ELF-1 (cell line): ENCODE measurements at regions not wholly inside any gene's neighbourhood (a gene's known extent, or its start where the extent isn't known, plus 50 kb on each side); places are given as distances from the start of the nearest gene placed in this dataset.
"Not testable (repeated sequence)": the region's sequence is repeated elsewhere in the genome, so short reads cannot be mapped to it uniquely, and the experiment has no call there.

ENCODE experiments used
- DNase-seq: peaks from one replicate; pipeline ENCODE4 v3.0.0-alpha.2; 2016; ENCODE audit warnings: low read depth, low spot score

DNA sequence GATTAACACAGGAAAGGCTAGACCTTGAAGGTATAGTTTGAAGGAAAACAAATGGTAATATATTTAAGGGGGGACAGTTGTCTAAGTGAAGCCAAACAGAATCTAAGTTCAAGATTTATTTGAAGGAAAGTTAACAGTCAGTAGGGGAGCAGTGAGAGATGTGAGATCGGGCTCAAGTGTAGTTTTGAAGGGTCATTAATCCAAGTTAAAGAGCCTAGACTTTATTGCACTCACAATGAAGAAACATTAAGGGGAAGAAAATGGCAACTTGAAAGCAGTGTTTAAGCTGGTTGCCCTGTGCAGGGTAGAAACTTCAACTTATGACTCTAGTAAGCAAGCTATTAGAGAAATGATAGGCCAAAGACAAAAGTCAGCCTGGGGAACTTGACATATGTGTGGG lies 1952.2 kb downstream of the PCDH7 start:
- DNase-seq, result no peak

DNA sequence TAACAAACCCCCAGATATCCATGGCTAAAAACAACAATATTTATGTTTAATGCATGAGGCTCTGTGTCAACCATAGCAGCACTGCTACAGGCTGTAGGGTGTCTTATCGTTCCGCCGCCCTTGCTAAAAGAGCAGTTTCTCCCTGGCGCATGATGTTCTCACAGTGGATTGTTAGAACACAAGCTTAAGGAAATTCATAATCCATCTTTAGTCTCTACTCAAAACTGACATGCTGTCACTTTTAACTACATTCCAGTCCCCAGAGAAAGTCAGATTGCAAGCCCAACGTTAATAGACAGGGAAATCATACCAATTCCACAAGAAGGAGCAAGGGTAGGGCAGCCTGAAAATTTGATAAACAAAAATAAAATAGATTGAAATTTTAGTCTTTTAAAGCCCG lies 1960.8 kb downstream of the PCDH7 start:
- DNase-seq, result no peak

DNA sequence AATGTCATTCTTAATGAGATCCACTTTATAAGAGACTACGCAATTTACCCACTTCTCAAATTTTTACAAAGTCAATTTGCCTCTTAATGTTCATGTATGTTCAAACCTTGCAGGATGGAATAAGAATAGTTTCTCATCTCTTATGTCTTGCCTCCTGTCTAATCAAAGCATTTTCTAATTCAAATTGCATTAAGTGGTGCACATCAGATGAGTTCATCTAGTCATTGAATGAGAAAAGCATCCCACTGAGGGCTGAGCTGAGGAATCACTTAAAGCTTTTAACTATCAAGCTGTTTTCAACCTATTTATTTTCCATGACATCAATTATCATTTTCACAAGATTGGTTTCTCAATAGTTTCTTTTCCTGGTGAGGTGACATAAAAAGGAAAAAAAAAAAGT lies 1964.0 kb downstream of the PCDH7 start:
- no peak for DNase-seq

DNA sequence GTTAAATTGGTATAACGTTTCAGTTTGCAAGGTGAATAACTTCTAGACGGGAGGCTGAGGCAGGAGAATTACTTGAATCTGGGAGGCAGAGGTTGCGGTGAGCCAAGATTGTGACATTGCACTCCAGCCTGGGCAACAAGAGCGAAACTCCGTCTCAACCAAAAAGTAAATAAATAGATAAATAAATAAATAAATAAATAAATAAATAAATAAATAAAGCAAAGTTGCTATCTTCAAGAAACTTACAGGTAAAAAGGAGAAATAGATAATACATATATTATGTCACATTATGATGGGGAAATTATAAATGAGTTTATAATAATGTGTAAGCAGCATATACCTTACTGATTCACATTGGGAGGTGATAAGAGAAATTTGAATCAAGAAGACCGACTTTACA lies 1966.0 kb downstream of the PCDH7 start:
- no peak for DNase-seq

DNA sequence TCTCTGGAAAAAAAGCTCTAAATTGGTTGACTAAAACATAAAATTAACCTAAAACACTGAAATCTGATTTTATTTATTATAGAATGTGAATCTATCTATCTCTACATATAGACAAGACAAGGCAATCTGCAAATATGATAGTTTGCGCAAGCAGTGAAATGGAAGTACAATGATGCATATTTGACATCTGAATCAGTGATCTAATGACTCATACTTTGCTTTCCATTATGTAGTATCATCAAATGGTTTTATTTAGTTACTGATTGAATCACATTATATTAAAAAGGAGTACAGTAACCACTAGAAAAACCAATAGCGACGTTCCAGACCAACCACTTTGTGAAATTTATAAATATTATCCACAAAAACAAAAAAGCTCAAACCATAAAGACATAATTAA lies 1969.3 kb downstream of the PCDH7 start:
- no peak for DNase-seq

DNA sequence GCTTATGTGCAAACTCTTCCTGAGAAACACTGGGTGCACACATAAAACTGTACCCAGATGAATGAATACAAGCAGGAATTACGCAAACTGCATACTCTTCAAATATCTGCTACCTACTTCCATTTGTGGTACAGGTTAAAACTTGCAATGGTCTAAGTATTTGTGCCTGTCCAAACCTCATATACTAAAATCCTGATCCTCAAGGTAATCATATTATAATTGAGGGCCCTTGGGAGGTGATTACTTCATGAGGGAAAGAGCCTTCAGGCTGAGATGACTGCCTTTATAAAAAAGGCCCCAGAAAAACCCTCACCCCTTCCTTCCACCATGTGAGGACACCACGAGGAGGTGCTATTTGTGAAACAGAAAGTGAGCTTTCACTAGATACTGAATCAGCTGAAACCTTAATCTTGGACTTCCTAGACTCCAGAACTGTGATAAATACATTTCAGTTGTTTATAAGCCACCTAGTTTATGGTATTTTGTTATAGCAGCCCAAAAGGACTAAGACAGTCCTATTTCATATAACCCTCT lies 1977.2 kb downstream of the PCDH7 start:
- DNase-seq, result no peak

DNA sequence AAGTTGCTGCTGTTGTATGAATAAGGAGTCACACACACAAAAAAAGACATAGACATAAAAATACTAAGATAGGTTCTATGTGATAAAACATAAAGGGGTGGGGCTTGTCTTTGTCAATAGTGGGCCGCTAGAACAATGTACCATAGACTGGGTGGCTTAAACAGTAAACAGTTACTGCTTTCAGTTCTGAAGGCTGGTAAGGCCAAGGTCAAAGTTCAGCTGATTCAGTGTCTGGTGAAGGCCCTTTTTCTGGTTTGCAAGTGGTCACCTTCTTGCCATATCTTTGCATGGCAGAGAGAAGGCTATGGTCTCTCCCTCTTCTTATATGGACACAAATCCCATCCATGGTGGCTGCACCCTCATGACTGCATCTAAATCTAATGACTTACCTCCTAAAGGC lies 1980.7 kb downstream of the PCDH7 start:
- DNase-seq, result no peak

DNA sequence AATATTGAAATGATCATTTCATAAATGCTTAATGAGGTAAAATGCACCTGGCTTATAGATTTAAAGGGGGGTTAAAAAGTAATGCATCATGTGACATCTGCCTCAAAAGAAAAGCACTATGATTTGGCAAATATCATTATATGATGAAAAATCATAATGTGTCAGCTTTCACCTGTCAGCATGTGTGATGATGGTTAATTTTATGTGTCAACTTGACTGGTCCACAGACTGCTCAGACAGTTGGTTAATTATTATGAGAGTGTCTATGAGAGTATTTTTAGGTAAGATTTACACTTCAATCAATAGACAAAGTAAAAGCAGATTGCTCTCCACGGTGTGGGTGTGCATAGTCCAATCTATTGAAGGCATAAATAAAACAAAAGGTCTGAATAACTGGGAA lies 1986.7 kb downstream of the PCDH7 start:
- DNase-seq, result no peak

DNA sequence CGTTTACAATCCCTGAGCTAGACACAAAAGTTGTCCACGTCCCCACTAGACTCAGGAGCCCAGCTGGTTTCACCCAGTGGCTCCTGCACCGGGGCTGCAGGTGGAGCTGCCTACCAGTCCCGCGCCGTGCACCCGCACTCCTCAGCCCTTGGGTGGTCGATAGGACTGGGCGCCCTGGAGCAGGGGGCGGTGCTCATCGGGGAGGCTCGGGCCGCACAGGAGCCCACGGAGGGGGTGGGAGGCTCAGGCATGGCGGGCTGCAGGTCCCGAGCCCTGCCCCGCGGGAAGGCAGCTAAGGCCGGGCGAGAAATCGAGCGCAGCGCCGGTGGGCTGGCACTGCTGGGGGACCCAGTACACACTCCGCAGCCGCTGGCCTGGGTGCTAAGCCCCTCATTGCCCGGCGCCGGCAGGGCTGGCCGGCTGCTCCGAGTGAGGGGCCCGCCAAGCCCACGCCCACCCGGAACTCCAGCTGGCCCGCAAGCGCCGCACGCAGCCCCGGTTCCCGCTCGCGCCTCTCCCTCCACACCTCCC lies 1996.0 kb downstream of the PCDH7 start:
- not testable (repeated sequence) for DNase-seq

DNA sequence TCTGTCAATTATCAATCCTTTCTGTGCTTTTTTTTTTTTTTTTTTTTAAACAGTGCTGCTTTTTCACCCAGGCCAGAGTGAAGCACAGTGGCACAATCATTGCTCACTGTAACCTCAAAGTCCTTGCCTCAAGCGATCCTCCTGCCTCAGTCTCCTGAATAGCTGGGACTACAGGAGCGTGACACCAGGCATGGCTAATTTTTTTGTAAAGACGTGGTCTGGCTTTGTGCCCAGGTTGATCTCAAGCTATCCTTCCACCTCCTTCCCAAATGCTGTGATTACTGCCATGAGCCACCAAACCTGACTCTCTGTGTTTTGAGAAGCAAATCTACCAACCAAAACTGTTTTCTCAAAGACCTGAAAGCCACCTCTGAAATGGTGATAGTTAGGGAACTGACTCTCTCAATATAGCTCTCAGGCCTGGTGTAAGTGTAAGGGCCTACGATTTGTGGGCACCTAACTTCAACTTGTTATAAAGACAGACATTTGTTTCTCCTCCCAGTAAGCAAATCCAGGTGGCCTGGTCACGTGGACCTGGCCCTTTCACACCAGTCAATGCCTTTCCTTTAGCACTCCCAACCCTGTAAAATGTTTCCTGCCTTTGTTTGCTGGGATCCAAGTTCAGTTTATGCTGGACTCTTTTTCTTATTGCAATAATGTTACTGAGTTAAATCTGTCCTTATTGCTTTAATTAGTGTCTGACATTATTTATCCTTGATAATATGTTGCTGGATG lies 2015.9 kb downstream of the PCDH7 start:
- DNase-seq, result no peak

DNA sequence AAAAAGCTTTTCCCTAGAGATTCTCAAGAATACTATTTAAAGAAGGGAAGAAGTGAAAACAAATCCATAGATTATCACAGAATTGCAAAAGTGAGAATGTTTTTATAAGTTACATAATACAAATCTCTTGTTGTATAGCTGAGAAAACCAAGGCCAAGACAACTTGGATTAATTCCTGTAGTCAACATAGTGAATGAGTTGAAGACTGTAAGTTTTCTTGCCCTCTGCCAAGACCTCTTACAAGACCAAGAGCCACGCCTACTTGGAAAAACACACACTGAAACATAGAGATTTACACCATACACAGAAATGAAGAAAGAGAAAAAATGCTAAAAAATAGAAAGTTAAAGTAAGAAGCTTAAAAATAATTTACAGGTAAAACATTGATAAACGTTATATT lies 2024.0 kb downstream of the PCDH7 start:
- DNase-seq, result no peak

DNA sequence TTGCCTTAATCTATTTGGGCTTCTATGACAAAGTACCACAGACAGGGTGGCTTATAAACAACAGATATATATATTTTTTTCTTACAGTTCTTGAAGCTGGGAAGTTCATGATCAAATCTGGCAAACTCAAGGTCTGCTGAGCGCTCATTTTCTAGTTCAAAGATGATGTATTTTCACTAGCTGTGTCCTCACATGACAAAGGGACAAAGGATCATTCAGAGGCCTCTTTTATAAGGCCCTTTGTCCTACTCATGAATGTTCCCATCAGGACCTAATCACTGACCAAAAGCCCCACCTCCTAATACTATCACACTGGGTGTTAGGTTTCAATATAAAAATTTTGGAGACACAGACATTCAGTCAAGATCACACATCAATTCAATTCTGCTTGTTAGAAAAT lies 2025.2 kb downstream of the PCDH7 start:
- DNase-seq, result no peak

DNA sequence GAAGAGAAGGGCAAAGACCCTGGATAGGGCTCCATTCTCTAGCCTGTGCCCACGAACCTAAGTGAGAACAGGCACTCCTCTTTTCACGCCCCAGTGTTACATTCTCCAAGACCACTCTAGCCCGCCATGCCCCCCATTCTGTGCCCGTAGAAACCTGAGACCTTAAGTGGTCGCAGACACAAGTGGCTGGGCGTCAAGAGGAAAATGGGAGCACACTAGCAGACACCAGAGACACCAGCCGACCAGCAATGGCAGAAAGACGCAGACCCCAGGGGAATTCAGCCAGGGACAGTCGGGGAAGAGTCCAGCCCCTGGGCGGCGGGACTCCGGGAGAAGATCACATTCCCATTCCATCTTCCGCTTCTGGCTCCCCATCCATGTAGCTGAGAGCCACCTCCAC lies 2027.9 kb downstream of the PCDH7 start:
- no peak for DNase-seq

DNA sequence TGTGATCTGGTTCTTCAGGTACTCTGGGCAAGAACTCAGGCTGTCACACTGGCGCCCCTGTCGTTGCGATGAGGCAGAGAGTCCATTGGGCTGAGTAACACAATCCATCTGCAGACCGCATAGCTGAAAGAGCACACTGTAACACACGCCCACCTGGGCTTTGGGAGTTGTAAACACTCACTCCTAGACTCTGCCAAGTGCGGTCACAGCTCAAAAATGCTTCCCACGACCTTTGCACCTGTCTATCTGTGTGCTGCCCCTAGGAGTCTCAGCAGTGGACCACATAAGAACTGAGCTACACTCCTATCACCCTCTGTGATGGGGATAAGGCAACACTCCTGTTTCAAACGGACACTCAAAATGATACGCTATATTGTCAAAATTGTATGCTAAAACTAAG lies 2028.3 kb downstream of the PCDH7 start:
- DNase-seq, result no peak

DNA sequence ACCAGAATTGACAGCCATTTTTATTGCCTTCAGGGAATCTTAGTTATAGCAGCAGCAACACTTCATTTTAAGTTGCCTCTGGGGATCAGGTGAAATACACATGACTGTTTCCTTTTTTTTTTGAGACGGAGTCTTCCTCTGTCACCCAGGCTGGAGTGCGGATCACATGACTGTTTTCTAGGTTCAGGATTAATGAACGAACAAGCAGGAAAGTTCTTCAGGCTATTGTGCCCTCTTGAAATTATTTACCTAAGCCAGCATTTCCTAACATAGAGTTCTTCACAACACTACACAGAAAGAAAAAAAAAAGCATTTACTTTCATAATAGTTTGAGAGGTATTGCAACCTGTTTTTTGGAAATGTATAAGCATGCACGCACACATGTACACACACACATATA lies 2032.8 kb downstream of the PCDH7 start:
- DNase-seq, result no peak

DNA sequence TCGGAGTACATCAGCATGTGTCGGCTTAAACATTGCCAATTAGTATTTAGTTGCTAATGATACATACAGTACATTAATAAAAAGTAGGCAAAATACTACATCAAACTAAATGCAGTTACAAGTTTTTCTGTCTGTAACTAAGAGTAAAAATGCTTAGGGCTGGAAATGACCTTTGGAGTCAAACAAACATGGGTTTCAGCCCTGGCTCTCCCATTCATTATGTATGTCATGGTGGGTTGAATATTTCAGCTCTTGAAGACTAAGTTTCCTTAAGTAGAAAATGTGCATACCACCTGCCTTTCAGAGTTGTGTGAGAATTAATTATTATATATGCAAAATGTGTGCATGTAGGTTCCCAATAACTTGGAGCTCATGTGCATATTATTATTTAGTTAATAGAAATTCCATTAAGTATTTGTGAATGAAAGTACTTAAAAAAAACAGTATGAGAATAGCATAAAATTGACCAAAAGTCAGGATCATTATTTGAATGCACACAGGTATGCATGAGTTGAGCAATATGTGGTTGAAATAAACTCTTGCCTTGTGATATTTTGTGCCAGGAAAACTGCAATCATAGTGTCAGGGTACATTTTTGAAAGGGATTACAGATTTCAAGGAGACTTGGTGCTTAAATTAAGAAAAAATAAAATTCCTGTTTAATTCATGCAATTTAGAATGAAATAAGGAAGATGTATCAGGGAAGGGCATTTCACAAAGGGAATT lies 2048.7 kb downstream of the PCDH7 start:
- no peak for DNase-seq

DNA sequence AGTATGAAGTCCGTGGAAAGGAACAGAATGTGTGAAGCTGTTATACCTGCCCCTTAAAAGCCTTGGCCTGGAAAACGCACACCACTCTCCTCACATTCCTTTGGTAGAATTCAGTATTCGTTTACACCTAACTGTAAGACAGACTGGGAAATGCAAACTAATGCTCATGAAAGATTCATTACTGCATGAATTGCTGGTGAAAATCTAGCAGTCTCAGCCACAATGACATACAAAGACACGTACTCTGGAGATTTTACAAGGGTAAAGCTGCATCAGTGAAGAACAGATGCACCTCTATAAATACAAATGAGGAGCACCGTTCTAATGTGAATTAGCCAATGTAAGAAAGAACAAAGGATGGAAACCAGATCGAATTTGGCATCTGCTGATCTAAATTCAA lies 2051.3 kb downstream of the PCDH7 start:
- no peak for DNase-seq

DNA sequence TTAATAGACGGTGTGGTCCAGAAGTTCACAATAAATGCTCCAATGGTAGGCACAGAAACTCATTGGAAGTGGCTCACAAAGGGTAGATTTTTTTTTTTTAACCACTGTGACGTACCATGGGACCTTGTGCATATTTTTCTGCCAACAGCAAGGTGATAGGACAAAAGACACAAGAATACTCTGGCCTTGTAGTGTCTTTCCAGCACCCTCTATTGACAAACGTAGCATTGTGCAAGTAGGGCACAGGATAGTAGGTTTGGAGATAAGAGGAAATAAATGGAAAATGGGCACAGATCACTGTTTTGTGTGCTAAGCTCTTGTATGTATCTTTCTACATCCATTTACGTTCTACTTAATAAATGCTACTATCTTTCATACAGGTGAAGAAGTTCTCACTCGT lies 2054.9 kb downstream of the PCDH7 start:
- DNase-seq, result no peak

DNA sequence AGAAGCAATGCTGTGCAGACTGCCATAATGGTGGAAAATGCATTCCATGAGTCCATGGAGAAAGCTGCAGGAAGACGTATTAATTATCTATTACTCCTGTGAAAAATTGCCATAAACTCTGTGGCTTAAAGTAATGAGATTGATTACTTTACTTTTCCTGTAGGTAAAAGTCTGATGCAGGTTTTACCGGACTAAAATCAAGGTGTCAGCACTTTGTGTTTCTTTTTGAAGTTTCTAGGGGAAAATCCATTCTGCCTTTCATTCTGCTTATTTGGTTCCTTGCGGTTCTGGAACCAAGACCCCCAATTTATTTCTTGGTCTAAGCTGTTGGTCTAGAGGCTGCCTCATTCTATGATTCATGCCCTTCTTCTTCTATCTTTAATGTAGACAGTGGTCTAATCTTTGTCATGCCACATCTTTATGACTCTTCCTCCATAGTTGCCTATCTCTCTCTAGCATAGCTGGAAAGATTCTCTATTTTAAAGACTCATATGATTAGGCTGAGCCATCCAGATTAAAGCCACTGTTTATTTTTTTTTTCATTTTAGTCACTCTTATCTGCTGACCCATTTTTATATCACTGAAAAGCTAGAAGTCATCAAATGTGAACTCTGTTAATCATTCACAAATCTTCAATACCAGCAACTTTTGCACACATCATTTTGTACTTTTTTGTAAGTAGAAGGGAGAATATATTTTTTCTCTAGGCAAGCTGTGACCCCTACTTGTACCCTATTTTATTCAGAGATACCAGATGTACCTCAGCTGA lies 2056.4 kb downstream of the PCDH7 start:
- no peak for DNase-seq

DNA sequence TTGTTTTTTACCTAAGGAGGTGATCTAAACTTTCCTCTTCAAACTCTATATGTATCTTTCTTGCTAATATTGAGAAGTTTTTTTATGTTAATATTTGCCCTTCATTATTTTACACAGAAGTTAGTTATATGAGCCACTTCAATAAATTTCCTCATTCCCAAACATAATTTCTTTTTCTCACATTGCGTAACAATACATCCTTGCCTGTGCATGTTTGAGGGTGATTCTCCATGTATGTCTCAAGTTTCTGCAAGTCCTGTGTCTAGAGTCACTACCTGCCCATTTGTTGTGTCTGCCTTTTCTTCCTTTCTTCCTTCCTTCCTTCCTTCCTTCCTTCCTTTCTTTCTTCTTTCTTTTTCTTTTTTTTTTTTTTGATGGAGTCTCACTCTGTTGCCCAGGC lies 2057.9 kb downstream of the PCDH7 start:
- no peak for DNase-seq

DNA sequence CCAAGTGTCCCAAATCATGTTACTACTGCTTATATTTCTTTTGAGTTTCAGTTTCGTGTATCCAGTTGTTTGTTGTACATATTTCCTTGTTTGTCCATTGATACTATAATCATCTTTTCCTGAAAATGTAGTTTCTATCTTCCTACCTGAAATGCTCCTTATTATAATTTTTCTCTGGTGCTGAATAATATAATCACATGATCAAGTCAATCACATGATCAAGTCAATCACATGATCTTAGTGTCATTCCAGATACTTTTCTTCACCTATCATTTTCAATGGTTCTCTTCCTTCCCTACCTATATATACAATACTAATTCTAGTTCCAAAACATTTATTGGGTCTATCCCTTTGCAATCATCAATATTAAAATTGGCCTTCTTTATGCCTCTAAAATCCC lies 2058.8 kb downstream of the PCDH7 start:
- DNase-seq, result no peak

DNA sequence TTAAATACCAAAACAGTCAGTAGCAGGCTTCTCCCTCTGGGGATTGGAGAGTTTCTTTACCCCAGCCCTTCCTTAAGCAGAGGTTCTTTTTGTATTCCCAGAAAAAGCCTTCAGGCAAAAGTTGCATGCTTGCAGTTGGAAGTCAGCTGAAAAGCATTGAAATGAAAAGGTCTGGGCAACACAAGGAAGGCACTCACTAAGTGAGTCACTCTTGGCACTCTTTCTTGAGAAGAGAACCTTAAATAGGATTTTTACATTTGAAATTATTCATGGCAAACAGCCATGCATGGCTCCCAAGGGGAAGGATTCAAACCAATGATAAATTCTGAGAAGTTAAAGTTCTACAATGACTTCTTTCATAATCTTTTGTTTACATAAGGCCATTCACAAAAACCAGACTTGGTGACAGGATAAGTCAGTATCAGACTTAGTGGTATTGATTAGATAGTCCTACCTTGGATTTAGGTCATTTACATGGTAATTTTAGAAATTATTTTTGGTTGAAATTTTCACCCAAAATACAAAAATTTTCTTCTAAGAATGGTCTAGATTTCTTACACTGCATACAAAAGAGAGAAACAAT lies 2068.9 kb downstream of the PCDH7 start:
- peak; percentile 29 for DNase-seq
